HG03469 (cell line): ENCODE measurements at regions not wholly inside any gene's neighbourhood (a gene's known extent, or its start where the extent isn't known, plus 50 kb on each side); places are given as distances from the start of the nearest gene placed in this dataset.

Experiments
- ATAC-seq: cut with Tn5 transposase; IDR thresholded peaks from one replicate; pipeline ENCODE4 v1.9.1; 2021; ENCODE audit warnings: mild to moderate bottlenecking, moderate library complexity, moderate number of reproducible peaks; ENCODE audit not compliant: unreplicated experiment

DNA sequence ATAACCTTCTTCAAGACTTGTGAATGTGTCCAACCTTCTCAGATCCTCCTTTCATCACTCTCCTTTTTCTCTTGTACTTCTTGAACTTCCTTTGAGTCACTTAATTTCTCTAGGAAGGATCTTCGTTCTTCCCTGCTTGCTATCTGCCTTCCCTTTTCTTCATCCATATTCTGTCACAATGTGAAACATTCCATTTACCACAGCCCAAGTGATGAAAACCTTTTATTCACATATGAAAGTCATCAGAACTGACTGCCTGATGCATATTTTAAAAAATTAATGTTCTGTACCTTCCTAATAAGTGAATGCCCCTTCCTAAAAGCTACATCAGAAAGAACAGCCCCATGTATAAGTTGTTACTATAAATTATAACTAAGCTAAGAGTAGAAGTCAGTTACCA lies 520.4 kb upstream of the LUZP2 start:
- ATAC-seq: no peak

DNA sequence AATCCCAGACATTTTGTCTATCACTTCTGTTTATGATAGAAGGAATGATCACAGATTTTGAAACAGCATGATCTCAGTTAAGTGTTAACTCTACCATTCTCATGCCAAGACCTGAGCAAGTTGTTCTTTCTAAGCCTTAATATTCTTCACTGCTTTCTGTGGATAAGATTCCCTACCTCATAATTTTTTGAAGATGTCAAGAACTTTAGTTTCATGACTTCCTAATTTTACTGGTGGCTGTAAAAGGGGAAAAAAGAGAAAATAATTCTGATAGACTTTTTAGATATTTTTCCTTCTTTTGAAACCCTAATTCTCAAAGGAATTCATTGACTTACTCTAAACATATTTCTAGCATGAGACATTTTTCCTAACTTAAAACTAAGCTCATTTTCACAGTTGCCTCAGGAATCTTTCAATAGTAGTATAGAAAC lies 520.0 kb upstream of the LUZP2 start:
- ATAC-seq: no peak

GRCh38 chr11:23988381-23989006 lies 508.4 kb upstream of the LUZP2 start:
- ATAC-seq: no peak

DNA sequence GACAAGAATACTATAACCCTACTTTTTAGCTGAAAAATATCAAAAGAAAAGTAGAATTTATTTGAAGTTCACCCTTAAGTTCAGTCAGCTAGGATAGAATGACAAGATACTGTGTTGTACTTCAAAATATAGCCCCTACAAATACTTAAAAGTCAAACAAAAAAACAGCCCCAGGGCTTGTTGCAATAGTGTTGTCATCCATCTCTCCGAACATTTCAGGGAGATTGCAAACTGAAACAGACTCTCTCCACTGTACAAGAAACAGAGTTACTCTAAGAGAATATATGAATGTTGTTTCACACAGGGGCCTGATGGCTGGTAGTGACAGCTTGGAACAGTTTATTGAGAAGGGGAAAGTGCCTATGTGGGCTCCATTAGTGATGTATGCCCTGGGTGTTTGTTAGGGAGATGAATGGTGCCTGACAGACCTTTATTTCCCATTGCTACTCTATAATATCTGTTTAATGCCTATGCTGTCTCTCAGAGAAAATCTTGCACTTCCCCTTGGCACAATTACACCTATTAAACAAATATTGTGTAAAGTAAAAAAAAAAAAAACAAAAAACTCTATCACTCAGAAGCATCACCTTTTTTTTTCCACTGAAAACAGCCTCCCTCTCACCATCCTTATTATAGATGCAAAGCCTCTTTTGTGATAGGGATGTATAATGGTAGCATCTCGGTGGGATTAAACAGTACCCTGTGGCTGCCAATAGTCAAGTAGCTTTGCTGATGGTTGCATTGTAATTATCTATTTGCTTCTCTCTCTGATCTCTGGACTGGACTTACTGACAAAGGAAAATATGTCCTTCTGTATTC lies 506.3 kb upstream of the LUZP2 start:
- ATAC-seq: no peak

GRCh38 chr11:23991165-23991539 lies 505.7 kb upstream of the LUZP2 start:
- no peak for ATAC-seq

- ATAC-seq: no peak
Observed at GRCh38 chr11:23995891-23996290, 501.0 kb upstream of the LUZP2 start.

- ATAC-seq: no peak
Observed at GRCh38 chr11:23997356-23997755, 499.5 kb upstream of the LUZP2 start.

DNA sequence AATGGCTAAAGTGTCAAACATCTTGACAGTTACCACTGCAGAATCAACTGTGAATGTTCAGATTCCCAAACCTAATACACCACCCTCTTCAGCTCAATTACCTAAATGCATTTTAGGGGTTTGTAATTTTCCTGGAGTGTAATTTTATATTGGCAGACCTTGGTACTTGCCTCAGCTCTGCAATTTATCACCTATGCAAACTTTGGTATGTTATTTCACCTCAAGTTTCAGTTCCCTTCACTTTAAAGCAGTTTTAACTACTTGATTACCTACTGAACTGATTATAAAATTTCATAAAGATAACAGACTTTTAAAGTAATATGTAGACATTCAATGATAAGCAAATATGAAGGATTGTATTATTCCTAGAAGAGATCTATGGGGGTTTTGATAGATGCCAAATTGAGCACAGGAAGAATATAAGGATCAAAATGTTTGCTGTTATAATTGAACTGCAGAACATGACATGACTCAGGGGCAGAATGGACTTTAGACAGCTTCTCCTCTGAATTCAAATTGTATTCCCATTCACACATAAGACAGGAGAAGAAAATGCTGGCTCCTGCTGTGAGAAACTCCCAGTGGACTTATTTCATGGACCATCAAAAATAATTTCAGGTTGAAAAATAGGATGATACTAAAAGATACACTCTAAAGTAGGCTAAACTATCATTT lies 491.5 kb upstream of the LUZP2 start:
- no peak for ATAC-seq

- no peak for ATAC-seq
Observed at GRCh38 chr11:24043842-24044241, 453.0 kb upstream of the LUZP2 start.

DNA sequence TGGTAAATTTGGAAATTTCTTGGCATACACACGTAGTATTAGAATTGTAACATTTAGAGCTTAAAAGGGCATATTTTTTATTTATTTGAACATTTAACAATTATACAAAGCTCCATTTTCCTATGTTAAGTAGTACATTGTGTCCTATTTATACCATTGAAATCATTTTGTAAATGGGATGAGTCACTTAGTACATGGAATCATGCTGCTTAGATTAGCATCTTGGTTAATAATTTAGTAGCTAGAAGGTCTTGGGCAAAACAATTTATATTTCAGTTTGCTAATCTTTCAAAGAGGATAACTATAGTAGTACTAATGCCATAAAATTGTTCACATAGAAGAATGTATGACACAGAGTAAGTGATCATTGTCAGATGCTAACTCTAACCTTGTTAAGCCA lies 450.1 kb upstream of the LUZP2 start:
- ATAC-seq: no peak

- ATAC-seq: no peak
Observed at GRCh38 chr11:24056051-24056450, 440.8 kb upstream of the LUZP2 start.

DNA sequence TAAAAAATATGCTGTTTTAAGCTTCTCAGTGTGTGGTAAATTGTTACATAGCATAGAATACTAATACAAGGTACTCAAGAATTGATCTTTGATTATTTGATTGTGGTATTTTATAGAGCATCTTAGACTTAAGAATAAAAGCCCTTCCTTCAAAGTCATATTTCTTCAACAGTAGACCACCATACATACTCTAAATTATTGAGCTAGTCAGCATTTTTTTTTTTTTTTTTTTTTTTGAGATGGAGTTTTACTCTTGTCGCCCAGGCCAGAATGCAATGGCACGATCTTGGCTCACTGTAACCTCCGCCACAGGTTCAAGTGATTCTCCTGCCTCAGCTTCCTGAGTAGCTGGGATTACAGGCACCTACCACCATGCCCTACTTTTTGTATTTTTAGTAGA lies 436.7 kb upstream of the LUZP2 start:
- no peak for ATAC-seq

GRCh38 chr11:24064309-24064903 lies 432.4 kb upstream of the LUZP2 start:
- no peak for ATAC-seq

- ATAC-seq: no peak
Observed at GRCh38 chr11:24068197-24068596, 428.7 kb upstream of the LUZP2 start.

- no peak for ATAC-seq
Observed at GRCh38 chr11:24070435-24070834, 426.4 kb upstream of the LUZP2 start.

- ATAC-seq: no peak
Observed at GRCh38 chr11:24078018-24078417, 418.8 kb upstream of the LUZP2 start.

- no peak for ATAC-seq
Observed at GRCh38 chr11:24082241-24082640, 414.6 kb upstream of the LUZP2 start.

- ATAC-seq: no peak
Observed at GRCh38 chr11:24082860-24083259, 414.0 kb upstream of the LUZP2 start.

GRCh38 chr11:24084956-24085355 lies 411.9 kb upstream of the LUZP2 start:
- ATAC-seq: no peak

GRCh38 chr11:24086921-24087320 lies 409.9 kb upstream of the LUZP2 start:
- no peak for ATAC-seq

DNA sequence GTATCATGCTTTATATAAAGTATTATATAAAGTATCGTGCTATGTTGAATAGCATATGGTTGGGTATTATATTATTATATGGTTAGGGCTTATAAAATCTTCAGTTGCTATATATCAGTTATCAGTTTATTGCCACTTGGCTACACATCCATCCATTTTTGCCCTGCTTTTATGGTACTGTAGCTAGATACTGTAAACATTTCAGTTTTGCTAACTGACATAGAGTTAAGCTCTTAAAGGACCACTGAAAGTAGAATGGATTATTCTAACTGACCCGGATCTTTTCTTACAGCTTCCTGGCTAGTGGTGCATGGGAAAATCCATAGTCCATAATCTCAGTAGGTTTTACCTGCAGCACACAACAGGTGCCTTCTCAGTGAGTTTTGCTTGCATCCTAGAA lies 405.3 kb upstream of the LUZP2 start:
- no peak for ATAC-seq

DNA sequence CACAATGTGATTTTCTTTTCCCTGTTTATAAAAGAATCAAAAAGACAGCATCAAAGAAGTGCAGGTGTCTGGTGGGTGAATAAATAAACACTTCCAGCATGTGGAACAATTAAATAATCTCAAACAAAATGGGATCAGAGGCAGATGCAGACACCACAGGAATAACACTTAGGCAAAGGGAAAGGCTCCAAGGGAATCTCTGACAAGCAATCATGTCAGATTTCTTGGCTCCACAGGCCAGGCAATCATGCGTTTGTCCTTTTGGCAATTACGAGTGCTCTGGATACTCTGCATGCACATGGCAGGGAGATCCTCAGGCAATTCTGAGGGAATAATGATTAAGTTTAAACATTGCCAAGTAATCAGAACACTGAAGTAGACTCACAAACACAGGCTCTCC lies 403.5 kb upstream of the LUZP2 start:
- no peak for ATAC-seq
